ENCODE measurements at regions not wholly inside any gene's neighbourhood (a gene's known extent, or its start where the extent isn't known, plus 50 kb on each side); places are given as distances from the start of the nearest gene placed in this dataset.

DNA sequence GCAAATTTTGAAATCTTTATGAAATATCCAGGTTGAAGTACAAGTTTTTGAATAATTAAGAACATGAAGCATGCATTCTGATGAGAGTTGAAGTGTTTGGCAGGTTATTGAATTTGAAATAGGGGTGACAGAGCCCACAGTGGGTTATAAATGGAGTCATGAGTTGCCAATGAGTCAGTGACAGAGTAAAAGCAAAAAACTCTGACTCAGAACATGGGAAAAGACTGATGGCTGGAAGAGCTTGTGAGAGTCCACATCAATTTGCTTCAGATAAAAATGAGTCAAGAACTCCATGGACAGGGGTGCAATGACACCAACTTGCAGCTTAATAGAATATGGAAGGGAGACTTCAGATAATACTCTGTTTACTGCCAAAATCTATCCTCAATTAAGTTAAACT lies 105.3 kb downstream of the SLC6A15 start:
- DNase-seq, result no peak

GRCh38 chr12:84805474-84805858 lies 107.1 kb downstream of the SLC6A15 start:
- no peak for DNase-seq

DNA sequence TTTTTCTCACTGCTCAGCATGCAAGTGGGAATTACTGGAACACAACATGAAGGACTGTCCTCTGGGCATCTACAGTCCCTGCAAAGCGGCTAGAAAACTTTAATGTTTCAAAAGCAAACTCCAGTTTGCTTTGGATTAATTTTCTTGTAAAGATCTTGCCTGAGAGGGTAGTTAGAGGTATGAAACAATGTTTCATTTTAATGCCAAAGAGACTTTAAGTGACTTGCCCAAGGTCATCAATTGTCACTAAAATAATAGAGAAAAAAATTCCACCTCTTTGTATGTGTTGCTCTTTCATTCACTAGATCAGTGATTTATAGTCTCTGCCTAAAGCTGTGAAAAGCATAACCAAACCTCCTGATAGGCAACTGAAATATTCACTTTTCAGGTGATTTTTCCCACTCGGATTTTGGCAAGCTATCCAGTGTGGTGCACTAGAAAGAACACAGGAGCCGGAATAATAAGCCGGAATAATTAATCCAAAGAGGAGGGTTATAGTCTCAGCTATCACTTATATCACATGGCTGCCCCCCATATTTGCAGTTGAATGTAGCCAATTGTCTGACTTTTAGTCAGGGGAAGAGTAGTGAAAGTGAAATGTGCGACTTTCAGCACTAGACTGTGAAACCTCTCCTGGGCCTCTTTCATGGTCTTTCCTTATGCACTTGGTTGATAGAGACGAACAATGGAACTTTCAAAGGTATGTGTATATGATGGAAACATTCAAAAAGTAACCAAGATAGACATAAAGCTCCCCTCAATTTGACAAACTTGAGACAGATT lies 107.7 kb downstream of the SLC6A15 start:
- DNase-seq, result no peak

DNA sequence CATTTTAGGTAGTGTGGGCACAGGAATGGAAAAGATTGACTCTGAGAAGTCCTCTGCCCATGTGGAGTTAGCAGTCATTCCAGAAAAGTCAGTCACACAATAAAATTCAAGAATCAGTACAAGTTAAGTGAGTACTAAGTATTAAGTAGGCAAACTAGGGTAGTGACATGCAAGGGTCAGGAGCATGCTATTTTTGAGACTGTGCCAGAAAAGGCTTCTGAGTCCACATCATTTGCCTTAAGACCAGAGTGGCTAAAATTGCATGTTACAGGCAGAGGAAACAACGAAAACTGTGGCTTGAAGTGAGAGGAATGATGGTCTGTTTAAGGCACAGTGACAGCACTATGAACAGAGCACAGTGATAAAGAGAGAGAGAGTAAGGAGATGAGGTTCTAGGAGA lies 108.9 kb downstream of the SLC6A15 start:
- no peak for DNase-seq

DNA sequence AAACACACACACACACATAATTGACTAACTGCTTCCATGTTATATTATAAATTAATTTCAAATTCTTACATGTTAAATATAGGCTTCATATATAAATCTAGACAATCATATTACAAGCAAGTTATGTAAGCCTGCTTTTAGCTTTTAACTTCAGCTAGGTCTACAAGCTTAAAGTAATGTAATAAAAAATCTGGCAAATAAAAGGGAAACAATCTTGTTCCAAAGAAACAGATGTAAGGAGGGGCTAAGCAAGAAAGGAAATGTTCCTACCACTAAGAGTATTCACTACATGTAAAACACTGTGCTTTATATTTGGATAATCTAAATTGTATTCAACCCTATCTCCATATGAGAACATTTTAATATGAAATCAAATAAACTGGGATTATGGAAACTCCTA lies 110.4 kb downstream of the SLC6A15 start:
- DNase-seq, result no peak

GRCh38 chr12:84793558-84794367 lies 118.8 kb downstream of the SLC6A15 start:
- DNase-seq, result no peak

DNA sequence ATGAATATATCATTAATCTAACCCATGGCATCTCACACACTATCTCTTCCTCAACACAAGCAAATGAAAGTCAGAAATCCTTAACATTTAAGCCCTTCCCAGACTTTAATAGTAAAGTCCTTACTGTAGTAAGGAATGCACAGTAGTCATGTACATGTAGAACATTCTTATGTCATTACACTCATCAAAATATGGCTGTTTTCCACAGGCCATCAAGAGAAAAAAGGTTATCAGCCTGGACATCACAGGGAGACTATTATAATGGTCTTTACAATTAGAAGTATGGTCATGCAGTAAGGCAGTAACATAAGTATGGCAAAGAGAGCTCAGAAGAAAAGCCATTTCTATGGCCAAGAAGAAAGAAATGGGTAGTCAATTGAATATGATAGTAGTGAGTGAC lies 121.2 kb downstream of the SLC6A15 start:
- DNase-seq, result no peak

DNA sequence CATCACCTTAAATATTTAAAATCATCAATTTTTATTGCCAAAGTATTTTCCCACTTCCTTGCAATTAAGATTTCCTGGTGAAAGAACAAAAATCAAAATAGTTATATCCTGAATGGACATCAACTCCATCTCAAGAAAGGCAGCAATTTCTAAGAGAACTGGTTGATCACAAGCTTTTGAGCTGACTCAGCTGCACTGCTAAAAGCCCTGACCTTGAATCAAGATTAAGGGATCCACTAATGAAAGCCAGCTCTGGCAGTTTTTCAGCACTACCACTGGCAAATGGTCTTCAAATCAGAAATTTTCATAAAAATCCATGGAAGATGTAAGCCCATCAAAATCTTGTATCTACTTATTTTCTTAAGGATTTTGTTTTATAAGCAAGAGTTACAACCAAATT lies 123.4 kb downstream of the SLC6A15 start:
- no peak for DNase-seq

DNA sequence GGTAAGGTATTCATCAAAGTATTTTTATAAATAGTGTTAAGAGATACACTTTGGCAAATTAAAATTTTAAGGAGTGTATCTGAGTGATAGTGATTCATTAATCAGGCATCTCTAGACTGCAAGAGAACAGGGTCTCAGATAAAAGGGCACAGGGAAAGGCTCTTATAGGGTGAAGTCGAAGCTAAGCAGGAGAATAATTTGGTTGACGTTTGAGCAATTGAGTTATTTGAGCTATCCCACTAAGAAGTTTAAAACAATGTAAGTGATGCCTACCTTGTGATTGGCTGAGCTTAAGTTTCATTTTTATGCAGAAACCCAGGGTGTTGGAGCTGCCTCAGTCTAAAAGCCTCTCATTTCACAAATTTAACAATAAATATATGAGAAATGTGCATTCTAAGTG lies 125.3 kb downstream of the SLC6A15 start:
- no peak for DNase-seq

GRCh38 chr12:84786622-84787021 lies 126.0 kb downstream of the SLC6A15 start:
- DNase-seq, result no peak

DNA sequence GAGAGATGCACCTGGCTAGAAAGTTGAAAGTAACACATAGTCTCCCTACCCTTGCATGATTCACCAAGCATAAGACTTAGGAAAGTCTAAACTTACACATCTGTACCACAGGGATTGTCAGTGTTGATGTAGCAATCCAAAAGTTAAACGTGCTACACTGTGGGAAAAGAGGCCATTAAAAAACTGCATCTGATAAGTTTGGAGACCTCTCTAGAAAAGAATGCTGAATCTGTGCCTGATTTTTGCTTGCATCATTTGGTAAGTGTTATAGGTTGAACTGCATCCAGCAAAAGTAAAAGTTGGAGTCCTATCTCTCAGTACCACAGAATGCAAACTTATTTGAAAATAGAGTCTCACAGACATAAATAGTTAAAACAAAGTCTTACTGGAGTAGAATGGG lies 126.6 kb downstream of the SLC6A15 start:
- DNase-seq, result no peak

DNA sequence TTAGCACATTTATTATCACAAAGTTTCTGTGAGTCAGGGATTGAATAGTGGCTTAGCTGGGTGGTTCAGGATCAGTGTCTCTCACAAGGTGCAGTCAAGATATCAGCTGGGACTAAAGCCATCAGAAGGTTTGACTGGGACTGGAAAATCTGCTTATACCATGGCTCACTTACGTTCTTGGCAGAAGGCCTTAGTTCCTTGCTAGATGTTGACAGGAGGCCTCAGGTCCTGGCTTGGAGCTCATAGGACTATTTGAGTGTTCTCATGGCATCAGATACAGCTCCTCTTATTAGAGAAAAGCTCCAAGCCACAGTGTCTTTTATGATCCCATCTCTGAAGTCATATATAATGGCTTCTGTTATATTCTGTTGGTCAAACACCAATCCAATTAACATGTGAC lies 127.3 kb downstream of the SLC6A15 start:
- no peak for DNase-seq

GRCh38 chr12:84779169-84779568 lies 133.4 kb downstream of the SLC6A15 start:
- no peak for DNase-seq

- no peak for DNase-seq
Measured at GRCh38 chr12:84772281-84772680, 140.3 kb downstream of the SLC6A15 start.

DNA sequence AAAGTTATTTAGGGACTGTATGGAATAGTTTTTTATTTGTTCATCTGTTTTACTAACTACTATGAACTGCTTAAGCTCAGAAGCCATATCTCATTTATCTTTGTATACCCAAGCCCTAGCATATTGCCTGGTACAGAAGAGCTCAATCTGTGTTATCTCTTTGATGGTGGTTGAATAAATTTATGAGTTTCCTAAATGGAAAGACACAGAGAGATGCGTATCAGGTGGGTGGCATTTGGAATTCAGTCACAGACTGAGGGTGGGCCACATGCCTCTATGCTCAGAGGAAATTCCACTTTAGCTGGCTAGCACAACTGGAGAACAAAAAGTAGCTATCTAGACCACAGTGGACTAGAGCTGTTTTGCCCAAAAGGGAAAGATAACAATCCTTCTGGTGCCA lies 145.5 kb downstream of the SLC6A15 start:
- DNase-seq, result no peak

DNA sequence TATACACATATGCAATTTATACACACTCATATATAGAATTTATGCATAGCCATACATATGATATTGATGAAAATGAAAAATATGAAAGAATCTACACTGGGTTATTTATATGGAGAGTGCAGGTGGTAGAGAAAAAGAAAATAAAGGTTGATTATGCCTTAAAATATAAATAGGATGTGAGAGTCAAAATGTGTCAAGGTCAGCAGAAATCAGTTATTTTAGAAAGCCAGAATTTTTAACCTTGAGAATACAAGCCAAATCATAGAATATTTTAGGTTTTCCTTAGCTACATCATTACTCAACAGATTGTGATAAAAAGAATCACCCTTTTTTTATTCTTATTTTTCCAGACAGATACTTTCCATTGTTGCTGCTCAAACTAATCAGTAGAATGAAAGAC lies 146.2 kb downstream of the SLC6A15 start:
- no peak for DNase-seq

DNA sequence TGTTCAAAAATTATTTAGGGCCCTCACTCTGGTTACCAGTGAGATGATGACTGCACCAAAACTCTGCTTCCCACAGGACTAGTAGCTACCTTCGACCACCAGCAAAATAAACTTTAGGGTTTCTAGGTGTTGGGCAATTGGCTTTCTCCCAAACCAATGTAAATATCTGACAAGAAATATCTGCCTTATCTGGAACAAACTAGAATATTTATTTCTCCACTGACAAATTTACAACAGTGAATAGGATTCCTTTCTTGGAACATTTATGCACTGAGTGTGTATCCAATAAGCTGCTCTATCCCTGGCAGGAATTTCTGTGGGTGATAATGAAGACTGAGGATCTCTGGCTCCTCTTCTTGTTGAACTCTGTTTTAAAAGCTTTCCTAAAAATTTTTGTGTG lies 148.6 kb downstream of the SLC6A15 start:
- DNase-seq, result no peak

- no peak for DNase-seq
Measured at GRCh38 chr12:84763107-84763506, 149.5 kb downstream of the SLC6A15 start.

- DNase-seq, result no peak
Measured at GRCh38 chr12:84760091-84760865, 152.3 kb downstream of the SLC6A15 start.

DNA sequence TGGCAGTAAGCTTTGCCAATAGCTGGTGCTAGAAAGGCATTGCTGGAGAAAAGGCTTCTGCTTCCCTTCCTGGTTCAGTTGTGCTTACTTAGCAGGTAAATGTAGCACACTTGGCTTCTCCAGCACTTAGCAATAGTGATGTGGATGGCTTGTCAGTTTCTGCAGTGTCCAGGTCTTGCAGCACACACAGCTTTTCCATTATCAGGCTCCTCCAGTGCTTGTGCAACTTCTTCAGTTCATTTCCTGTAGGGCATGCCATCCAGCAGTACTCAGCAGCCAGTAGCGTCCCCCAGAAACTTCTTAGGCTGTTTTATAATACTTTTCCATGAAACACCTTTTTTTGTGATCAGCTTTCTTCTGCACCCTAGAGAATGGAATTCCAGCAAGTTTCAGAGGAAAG lies 154.6 kb downstream of the SLC6A15 start:
- no peak for DNase-seq

- DNase-seq, result no peak
Measured at GRCh38 chr12:84756961-84757360, 155.6 kb downstream of the SLC6A15 start.

DNA sequence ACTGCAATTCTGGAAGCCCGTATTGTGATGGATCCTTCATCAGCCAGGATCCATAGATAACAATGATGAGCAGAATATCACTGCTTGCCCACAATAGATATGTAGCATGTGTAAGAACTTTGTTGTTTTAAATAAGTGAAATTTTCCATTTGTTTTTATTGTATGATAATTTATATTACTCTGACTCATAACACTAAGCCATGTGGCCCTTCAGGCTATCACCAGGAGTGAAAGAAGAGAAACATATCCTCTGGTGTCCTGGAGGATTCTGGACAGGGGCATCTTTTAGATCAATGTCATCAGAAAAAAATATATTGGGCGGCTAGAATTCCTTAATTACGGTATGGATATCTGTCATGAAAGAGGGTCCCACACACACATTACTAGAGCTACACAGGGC lies 167.5 kb downstream of the SLC6A15 start:
- no peak for DNase-seq

- DNase-seq, result no peak
Measured at GRCh38 chr12:84741692-84742091, 170.9 kb downstream of the SLC6A15 start.

- DNase-seq, result no peak
Measured at GRCh38 chr12:84741031-84741430, 171.6 kb downstream of the SLC6A15 start.
